HG02798 (cell line): ENCODE measurements at regions not wholly inside any gene's neighbourhood (a gene's known extent, or its start where the extent isn't known, plus 50 kb on each side); places are given as distances from the start of the nearest gene placed in this dataset.
"Not testable (repeated sequence)": the region's sequence is repeated elsewhere in the genome, so short reads cannot be mapped to it uniquely, and the experiment has no call there.

Experiments used
- ATAC-seq: cut with Tn5 transposase; IDR thresholded peaks from one replicate; pipeline ENCODE4 v1.9.1; 2021; ENCODE audit warnings: mild to moderate bottlenecking; ENCODE audit not compliant: unreplicated experiment, poor library complexity

- no peak for ATAC-seq
These were observed 254.5 kb downstream of the RASEF start for GRCh38 chr9:82808478-82808877.

- no peak for ATAC-seq
These were observed 252.0 kb downstream of the RASEF start for GRCh38 chr9:82810915-82811314.

- no peak for ATAC-seq
These were observed 243.7 kb downstream of the RASEF start for GRCh38 chr9:82819260-82819659.

GRCh38 chr9:82820186-82820585 lies 242.8 kb downstream of the RASEF start:
- no peak for ATAC-seq

GRCh38 chr9:82829818-82830217 lies 233.1 kb downstream of the RASEF start:
- no peak for ATAC-seq

- ATAC-seq: no peak
These were observed 197.4 kb downstream of the RASEF start for GRCh38 chr9:82865524-82865923.

- ATAC-seq: no peak
These were observed 182.4 kb downstream of the RASEF start for GRCh38 chr9:82880336-82881050.

- no peak for ATAC-seq
These were observed 180.8 kb downstream of the RASEF start for GRCh38 chr9:82882138-82882537.

- no peak for ATAC-seq
These were observed 180.2 kb downstream of the RASEF start for GRCh38 chr9:82882748-82883147.

GRCh38 chr9:82883436-82883835 lies 179.5 kb downstream of the RASEF start:
- no peak for ATAC-seq

- ATAC-seq: not testable (repeated sequence)
These were observed 179.0 kb downstream of the RASEF start for GRCh38 chr9:82883974-82884373.

GRCh38 chr9:82890401-82890800 lies 172.5 kb downstream of the RASEF start:
- ATAC-seq: no peak

- no peak for ATAC-seq
These were observed 172.1 kb downstream of the RASEF start for GRCh38 chr9:82890865-82891264.

GRCh38 chr9:82891321-82891720 lies 171.6 kb downstream of the RASEF start:
- no peak for ATAC-seq

GRCh38 chr9:82893549-82893948 lies 169.4 kb downstream of the RASEF start:
- ATAC-seq: no peak

GRCh38 chr9:82894548-82894947 lies 168.4 kb downstream of the RASEF start:
- no peak for ATAC-seq

- no peak for ATAC-seq
These were observed 167.8 kb downstream of the RASEF start for GRCh38 chr9:82894961-82895821.

GRCh38 chr9:82895822-82896110 lies 167.2 kb downstream of the RASEF start:
- no peak for ATAC-seq

GRCh38 chr9:82903503-82903902 lies 159.4 kb downstream of the RASEF start:
- no peak for ATAC-seq

GRCh38 chr9:82911996-82912395 lies 150.9 kb downstream of the RASEF start:
- no peak for ATAC-seq

- ATAC-seq: no peak
These were observed 150.3 kb downstream of the RASEF start for GRCh38 chr9:82912645-82913044.

- not testable (repeated sequence) for ATAC-seq
These were observed 146.7 kb downstream of the RASEF start for GRCh38 chr9:82916238-82916637.
